ENCODE measurements at regions not wholly inside any gene's neighbourhood (a gene's known extent, or its start where the extent isn't known, plus 50 kb on each side); places are given as distances from the start of the nearest gene placed in this dataset.
"Not testable (repeated sequence)": the region's sequence is repeated elsewhere in the genome, so short reads cannot be mapped to it uniquely, and the experiment has no call there.

DNA sequence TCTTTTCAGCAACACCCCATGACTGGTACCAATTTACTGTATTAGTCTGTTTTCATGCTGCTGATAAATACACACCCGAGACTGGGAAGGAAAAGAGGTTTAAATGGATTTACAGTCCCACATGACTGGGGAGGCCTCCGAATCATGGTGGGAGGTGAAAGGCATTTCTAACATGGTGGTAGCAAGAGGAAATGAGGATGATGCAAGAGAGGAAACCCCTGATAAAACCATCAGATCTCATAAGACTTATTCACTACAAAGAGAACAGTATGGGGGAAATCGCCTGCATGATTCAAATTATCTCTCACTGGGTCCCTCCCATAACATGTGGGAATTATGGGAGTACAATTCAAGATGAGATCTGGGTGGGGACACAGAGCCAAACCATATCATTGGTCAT, 393.6 kb downstream of the PTPRC start:
- TF ChIP-seq, protein P1, sequence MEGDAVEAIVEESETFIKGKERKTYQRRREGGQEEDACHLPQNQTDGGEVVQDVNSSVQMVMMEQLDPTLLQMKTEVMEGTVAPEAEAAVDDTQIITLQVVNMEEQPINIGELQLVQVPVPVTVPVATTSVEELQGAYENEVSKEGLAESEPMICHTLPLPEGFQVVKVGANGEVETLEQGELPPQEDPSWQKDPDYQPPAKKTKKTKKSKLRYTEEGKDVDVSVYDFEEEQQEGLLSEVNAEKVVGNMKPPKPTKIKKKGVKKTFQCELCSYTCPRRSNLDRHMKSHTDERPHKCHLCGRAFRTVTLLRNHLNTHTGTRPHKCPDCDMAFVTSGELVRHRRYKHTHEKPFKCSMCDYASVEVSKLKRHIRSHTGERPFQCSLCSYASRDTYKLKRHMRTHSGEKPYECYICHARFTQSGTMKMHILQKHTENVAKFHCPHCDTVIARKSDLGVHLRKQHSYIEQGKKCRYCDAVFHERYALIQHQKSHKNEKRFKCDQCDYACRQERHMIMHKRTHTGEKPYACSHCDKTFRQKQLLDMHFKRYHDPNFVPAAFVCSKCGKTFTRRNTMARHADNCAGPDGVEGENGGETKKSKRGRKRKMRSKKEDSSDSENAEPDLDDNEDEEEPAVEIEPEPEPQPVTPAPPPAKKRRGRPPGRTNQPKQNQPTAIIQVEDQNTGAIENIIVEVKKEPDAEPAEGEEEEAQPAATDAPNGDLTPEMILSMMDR (IDR thresholded peaks at IDR 0.05 in 4 of 5, conservative IDR thresholded peaks at IDR 0.05 in 1 of 5), result not testable (repeated sequence)
- not testable (repeated sequence) for TF ChIP-seq POLR2A (IDR thresholded peaks at IDR 0.05)

All from gastrocnemius medialis (tissue), 4 donors.